Sigmoid colon (tissue), 6 donors: ENCODE measurements at regions not wholly inside any gene's neighbourhood (a gene's known extent, or its start where the extent isn't known, plus 50 kb on each side); places are given as distances from the start of the nearest gene placed in this dataset.

ENCODE experiments used
- DNase-seq: peaks from one replicate; pipeline ENCODE4 v3.0.0-alpha.2; 2019
- H3K27ac ChIP-seq, 4 donors: fragments of 200-600 bp; sonication (generic); one replicate each; pipeline ENCODE4 v1.5.1; 2016 to 2019; ENCODE audit warnings: mild to moderate bottlenecking in 1 of 4
- H3K27me3 ChIP-seq, 3 donors: fragments of 200-600 bp; sonication (generic); one replicate each; pipeline ENCODE4 v1.5.1; 2019; ENCODE audit warnings: mild to moderate bottlenecking in 1 of 3
- H3K36me3 ChIP-seq, 4 donors: fragments of 200-600 bp; sonication (generic); one replicate each; pipeline ENCODE4 v1.5.1; 2016 to 2019
- H3K4me1 ChIP-seq, 4 donors: fragments of 200-600 bp; sonication (generic); one replicate each; pipeline ENCODE4 v1.5.1; 2017 to 2019
- H3K4me3 ChIP-seq, 4 donors: fragments of 200-600 bp; sonication (generic); one replicate each; pipeline ENCODE4 v1.5.1; 2017 to 2019; ENCODE audit warnings: mild to moderate bottlenecking in 2 of 4, moderate library complexity in 1 of 4
- H3K9me3 ChIP-seq, 4 donors: fragments of 200-600 bp in 3 of 4; sonication (generic) in 3 of 4; one replicate each; pipeline versions ENCODE4 v1.5.1 to v1.6.1; 2013 to 2019
- CTCF ChIP-seq, 4 experiments: fragments of 450-650 bp in 3 of 4; fragments of 200-600 bp in 1 of 4; IDR thresholded peaks; one replicate each; pipeline ENCODE4 v1.5.1; 2016 to 2019; ENCODE audit warnings: antibody characterized with exemption in 4 of 4, mild to moderate bottlenecking in 3 of 4, moderate library complexity in 2 of 4
- EP300 ChIP-seq, 4 donors: sonication (generic); formaldehyde crosslinking; IDR thresholded peaks; one replicate each; pipeline ENCODE4 v1.6.1; 2017; ENCODE audit warnings: antibody characterized with exemption in 4 of 4
- POLR2A ChIP-seq, 2 donors: fragments of 450-650 bp; IDR thresholded peaks; one replicate each; pipeline ENCODE4 v1.6.1; 2016; ENCODE audit warnings: antibody characterized with exemption in 2 of 2, mild to moderate bottlenecking in 2 of 2, moderate library complexity in 2 of 2
- POLR2AphosphoS5 ChIP-seq, 4 donors: sonication (generic); formaldehyde crosslinking; IDR thresholded peaks; one replicate each; pipeline ENCODE4 v1.6.1; 2017; ENCODE audit warnings: antibody characterized with exemption in 4 of 4
- WGBS, 2 donors: extraction: QIAGEN DNeasy Blood & Tissue Kit; methylation state at CpG; one replicate each; pipeline ENCODE4 v1.1.7; 2013; 5-methylcytosine and 5-hydroxymethylcytosine counted together
- intact Hi-C: fragments of 100-400 bp; cut with DNase I; formaldehyde crosslinking; loops from one replicate; pipeline ENCODE4 v1.15.1; 2023
- donor health status: healthy with polysubstance abuse.
- donor health status: healthy.

DNA sequence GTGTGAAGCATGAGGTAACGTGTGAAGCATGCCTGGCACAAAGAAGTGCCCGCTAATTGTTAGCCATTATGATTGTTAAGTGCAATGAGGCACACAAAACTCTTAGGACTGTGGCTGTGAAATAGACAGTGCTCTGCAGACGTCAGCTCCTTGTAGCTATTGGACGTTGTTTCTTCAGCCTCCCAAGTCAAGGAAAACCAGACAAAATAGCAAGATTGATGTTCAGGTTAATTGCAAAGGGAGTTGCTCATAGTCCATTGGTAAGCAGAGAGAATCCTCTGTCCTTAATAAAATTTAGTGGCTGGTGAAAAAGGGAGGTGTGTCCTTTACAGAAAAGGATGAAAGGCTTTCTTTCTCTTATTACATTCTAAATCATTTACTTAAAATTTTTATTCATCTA, 54.6 kb upstream of the MBP start:
- H3K27ac ChIP-seq = no peak overlapping the region
- no peaks in the 10 kb centered on the region for H3K27me3 ChIP-seq
- H3K9me3 ChIP-seq = no peaks in the 10 kb centered on the region
- DNase-seq = no peak
- TF ChIP-seq POLR2AphosphoS5 (IDR thresholded peaks at IDR 0.05) = no peak
- TF ChIP-seq EP300 (IDR thresholded peaks at IDR 0.05) = no peak
- TF ChIP-seq POLR2A (IDR thresholded peaks at IDR 0.05) = no peak
- no peak for TF ChIP-seq CTCF (IDR thresholded peaks at IDR 0.05)
- H3K4me1 ChIP-seq = no peaks in the 10 kb centered on the region
- H3K36me3 ChIP-seq = no peaks in the 10 kb centered on the region
- intact Hi-C loops = no loop called here
- H3K4me3 ChIP-seq = no peak overlapping the region
- WGBS, 2 donors = 88 to 93% methylated on average over 4 of the region's 4 CpGs

DNA sequence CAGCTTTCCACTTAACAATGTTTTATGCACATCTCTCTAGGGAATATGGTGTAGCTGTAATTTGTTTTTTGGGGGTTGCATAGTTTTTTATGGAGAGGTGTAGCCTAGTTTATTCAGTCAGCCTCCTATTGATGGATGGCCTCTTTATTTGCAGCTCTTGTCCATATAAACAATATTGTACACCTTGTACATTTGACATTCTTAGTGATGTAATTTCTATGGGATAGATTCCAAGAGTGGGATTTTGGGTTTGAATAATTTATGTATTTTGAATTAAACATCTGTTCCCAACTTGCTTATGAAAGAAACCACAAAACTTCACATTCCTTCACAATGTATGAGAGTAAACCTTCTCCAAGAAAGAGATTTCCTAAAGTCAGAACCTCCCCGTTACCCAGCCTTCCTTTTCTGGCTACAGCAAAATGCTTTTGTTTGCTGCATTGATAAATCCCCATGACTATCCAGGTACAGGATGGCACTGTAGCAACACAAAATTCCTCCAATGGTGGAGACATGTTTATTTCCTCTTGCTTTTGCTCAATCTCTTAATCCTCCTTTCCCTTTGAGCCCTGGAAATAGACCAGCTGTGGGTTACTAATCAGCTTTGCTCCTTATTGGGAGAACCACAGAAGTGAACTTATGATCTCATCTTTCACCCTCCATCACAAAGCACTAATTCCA, 58.4 kb upstream of the GALR1 start:
- WGBS, 2 donors = 75 to 84% methylated on average over 1 of the region's 1 CpG
- no peaks in the 10 kb centered on the region for H3K9me3 ChIP-seq
- no peak overlapping the region for H3K4me3 ChIP-seq
- DNase-seq = no peak
- peak overlapping the region in 1 of 4 donors; percentile 3 for H3K27ac ChIP-seq
- intact Hi-C loops = no loop called here
- TF ChIP-seq CTCF (IDR thresholded peaks at IDR 0.05) (no peak), POLR2AphosphoS5 (IDR thresholded peaks at IDR 0.05) (peak in 3 of 4 donors; percentile 7 to 38 (median 10)), EP300 (IDR thresholded peaks at IDR 0.05) (no peak), POLR2A (IDR thresholded peaks at IDR 0.05) (no peak)
- H3K4me1 ChIP-seq = no peaks in the 10 kb centered on the region
- no peaks in the 10 kb centered on the region for H3K36me3 ChIP-seq
- no peaks in the 10 kb centered on the region for H3K27me3 ChIP-seq

- Histone ChIP-seq H3K9me3 (no peaks in the 10 kb centered on the region), H3K4me3 (no peak overlapping the region), H3K4me1 (no peaks in the 10 kb centered on the region), H3K27ac (no peak overlapping the region), H3K36me3 (no peaks in the 10 kb centered on the region), H3K27me3 (no peaks in the 10 kb centered on the region)
- intact Hi-C loops = loop anchor here (5.0 kb wide), 1 partner anchor 45 kb away; no protein-coding TSS in a partner anchor
- TF ChIP-seq EP300 (IDR thresholded peaks at IDR 0.05) (no peak), POLR2A (IDR thresholded peaks at IDR 0.05) (no peak), CTCF (IDR thresholded peaks at IDR 0.05) (no peak), POLR2AphosphoS5 (IDR thresholded peaks at IDR 0.05) (no peak)
- 78 to 85% methylated on average over 2 of the region's 2 CpGs for WGBS, 2 donors
- DNase-seq = no peak
Measured at GRCh38 chr18:77197073-77197472, 52.6 kb upstream of the GALR1 start.

DNA sequence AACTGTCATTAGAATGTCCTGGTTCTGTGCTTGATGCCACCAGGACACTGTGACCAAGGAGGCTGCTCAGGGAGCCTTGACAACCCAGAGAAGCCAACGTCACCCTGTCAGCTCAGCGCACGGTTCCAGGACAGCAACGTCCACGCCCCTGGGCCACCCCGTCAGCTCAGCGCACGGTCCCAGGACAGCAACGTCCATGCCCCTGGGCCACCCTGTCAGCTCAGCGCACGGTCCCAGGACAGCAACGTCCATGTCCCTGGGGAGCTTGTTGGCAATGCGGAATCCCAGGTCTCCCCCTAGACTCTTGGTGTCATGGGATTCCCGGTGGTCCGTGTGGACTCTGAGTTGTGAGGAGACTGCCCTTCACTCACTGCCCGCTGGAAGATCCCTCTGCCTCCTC, 51.0 kb upstream of the GALR1 start:
- no peak for DNase-seq
- TF ChIP-seq POLR2A (IDR thresholded peaks at IDR 0.05) = no peak
- no peak for TF ChIP-seq CTCF (IDR thresholded peaks at IDR 0.05)
- TF ChIP-seq POLR2AphosphoS5 (IDR thresholded peaks at IDR 0.05) = no peak
- TF ChIP-seq EP300 (IDR thresholded peaks at IDR 0.05) = no peak
- 91 to 94% methylated on average over 16 of the region's 16 CpGs for WGBS, 2 donors
- Histone ChIP-seq H3K4me1 (no peaks in the 10 kb centered on the region), H3K36me3 (no peaks in the 10 kb centered on the region), H3K4me3 (no peak overlapping the region), H3K27ac (no peak overlapping the region), H3K9me3 (no peaks in the 10 kb centered on the region), H3K27me3 (no peaks in the 10 kb centered on the region)
- intact Hi-C loops = loop anchor here (5.0 kb wide), 1 partner anchor 46 kb away; no protein-coding TSS in a partner anchor

- no peak for TF ChIP-seq CTCF (IDR thresholded peaks at IDR 0.05)
- no peak for TF ChIP-seq POLR2AphosphoS5 (IDR thresholded peaks at IDR 0.05)
- TF ChIP-seq EP300 (IDR thresholded peaks at IDR 0.05) = no peak
- no peak for TF ChIP-seq POLR2A (IDR thresholded peaks at IDR 0.05)
- Histone ChIP-seq H3K36me3 (no peaks in the 10 kb centered on the region), H3K4me3 (no peak overlapping the region), H3K27ac (no peak overlapping the region), H3K4me1 (no peaks in the 10 kb centered on the region), H3K27me3 (no peaks in the 10 kb centered on the region), H3K9me3 (no peaks in the 10 kb centered on the region)
- DNase-seq = no peak
- intact Hi-C loops = loop anchor here (5.0 kb wide), 1 partner anchor 47 kb away; no protein-coding TSS in a partner anchor
Measured at GRCh38 chr18:77199707-77200106, 49.9 kb upstream of the GALR1 start.
